ENCODE measurements at regions not wholly inside any gene's neighbourhood (a gene's known extent, or its start where the extent isn't known, plus 50 kb on each side); places are given as distances from the start of the nearest gene placed in this dataset.

DNA sequence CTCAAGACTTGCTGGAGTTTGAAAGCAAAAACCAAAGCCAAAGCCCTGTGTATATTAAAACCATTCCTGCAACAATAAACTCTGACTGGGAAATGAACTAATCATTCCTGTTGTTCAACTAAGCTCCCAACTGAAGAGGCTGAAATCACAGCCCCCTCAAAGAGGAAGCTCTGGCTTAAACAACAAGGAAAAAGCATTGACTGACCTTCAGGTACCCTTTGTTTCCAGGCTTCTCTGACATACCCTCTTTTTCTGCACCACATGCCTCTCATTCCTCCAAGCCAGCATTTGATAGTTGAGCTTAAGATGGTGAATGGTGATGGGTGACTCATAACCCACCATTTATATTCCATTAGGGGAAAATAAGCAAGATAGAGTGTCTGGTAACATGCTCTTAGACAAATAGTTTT lies 470.9 kb upstream of the SOX9 start:
- peaks cover 2% of the 10 kb centered on the region for H3K27me3 Mint-ChIP-seq (ENCODE audit: unreplicated experiment)
- H3K9me3 Mint-ChIP-seq (ENCODE audit: unreplicated experiment): peaks cover 1% of the 10 kb centered on the region
- H3K27ac Mint-ChIP-seq (ENCODE audit: unreplicated experiment): no peak overlapping the region
- TF ChIP-seq, protein P1, sequence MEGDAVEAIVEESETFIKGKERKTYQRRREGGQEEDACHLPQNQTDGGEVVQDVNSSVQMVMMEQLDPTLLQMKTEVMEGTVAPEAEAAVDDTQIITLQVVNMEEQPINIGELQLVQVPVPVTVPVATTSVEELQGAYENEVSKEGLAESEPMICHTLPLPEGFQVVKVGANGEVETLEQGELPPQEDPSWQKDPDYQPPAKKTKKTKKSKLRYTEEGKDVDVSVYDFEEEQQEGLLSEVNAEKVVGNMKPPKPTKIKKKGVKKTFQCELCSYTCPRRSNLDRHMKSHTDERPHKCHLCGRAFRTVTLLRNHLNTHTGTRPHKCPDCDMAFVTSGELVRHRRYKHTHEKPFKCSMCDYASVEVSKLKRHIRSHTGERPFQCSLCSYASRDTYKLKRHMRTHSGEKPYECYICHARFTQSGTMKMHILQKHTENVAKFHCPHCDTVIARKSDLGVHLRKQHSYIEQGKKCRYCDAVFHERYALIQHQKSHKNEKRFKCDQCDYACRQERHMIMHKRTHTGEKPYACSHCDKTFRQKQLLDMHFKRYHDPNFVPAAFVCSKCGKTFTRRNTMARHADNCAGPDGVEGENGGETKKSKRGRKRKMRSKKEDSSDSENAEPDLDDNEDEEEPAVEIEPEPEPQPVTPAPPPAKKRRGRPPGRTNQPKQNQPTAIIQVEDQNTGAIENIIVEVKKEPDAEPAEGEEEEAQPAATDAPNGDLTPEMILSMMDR (IDR thresholded peaks at IDR 0.05; ENCODE audit: partially characterized antibody, unreplicated experiment): no peak
- no peaks in the 10 kb centered on the region for H3K4me1 Mint-ChIP-seq (ENCODE audit: low read depth, unreplicated experiment)
- no peaks in the 10 kb centered on the region for H3K36me3 Mint-ChIP-seq (ENCODE audit: unreplicated experiment)
- no peak overlapping the region for H3K4me3 Mint-ChIP-seq (ENCODE audit: unreplicated experiment)
- no peak for DNase-seq

DNA sequence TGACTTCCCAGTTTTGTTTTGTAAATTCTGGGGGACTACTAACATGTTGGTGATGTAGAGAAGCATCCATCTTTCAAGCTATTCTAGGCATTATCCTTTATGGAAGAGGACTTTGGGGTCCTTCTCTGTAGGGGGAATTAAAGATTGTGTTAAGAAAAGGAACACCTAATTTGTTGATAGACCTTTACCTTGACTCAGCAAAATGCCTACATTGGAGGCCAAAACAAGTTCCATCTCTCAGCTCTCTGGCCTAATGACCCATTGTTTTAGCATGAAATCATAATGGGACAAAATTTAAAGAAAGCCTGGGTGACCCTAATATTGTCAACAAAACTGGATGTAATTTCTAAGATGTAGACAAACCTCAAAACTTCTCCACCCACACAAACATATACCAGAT lies 465.3 kb upstream of the SOX9 start:
- no peaks in the 10 kb centered on the region for H3K9me3 Mint-ChIP-seq (ENCODE audit: unreplicated experiment)
- H3K36me3 Mint-ChIP-seq (ENCODE audit: unreplicated experiment): no peaks in the 10 kb centered on the region
- no peak overlapping the region for H3K4me3 Mint-ChIP-seq (ENCODE audit: unreplicated experiment)
- TF ChIP-seq, protein P1 (IDR thresholded peaks at IDR 0.05; ENCODE audit: partially characterized antibody, unreplicated experiment): no peak
- H3K27me3 Mint-ChIP-seq (ENCODE audit: unreplicated experiment): no peaks in the 10 kb centered on the region
- no peaks in the 10 kb centered on the region for H3K4me1 Mint-ChIP-seq (ENCODE audit: low read depth, unreplicated experiment)
- H3K27ac Mint-ChIP-seq (ENCODE audit: unreplicated experiment): no peak overlapping the region
- DNase-seq: no peak

DNA sequence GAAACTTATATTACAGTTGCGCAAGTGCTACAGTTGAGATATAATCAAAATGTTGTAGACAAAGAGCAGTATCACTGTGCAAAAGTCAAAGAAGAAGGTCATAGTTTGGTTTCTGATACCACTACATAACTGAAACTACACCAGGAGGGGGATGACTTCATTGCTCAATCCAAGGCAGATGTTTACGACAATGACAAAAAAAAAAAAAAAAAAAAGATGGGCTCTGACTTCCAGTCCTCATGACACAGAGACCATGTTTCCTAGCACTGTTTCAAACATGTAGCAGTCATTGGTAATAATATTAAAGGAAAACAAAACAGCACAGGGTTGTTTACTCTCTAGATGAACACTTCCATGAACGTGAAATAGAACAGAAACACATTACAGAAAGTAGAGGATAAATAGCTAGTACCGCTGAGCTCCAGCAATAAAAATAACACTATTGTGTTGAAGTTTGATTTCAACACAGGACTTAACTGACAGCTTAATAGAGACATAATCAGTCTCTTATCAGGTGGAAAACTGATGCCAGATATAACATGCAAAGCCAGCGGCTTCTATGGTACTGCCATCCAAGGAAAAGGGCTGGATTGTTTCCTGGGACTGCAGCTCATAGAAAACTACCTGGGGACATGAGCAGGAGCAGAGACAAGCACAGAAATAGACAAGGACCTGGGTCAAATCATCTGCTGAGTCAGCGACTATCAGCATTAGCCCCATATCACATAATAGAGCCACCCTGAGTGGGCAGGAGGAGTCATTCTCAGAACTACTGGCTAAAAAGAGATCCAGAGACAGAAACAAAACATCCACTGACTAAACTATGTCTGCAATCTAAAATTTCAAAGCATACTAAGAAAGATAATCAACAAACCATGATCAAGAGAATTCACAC lies 463.6 kb upstream of the SOX9 start:
- no peaks in the 10 kb centered on the region for H3K27me3 Mint-ChIP-seq (ENCODE audit: unreplicated experiment)
- DNase-seq: no peak
- H3K4me1 Mint-ChIP-seq (ENCODE audit: low read depth, unreplicated experiment): no peaks in the 10 kb centered on the region
- no peak overlapping the region for H3K4me3 Mint-ChIP-seq (ENCODE audit: unreplicated experiment)
- no peaks in the 10 kb centered on the region for H3K36me3 Mint-ChIP-seq (ENCODE audit: unreplicated experiment)
- no peak overlapping the region for H3K27ac Mint-ChIP-seq (ENCODE audit: unreplicated experiment)
- H3K9me3 Mint-ChIP-seq (ENCODE audit: unreplicated experiment): no peaks in the 10 kb centered on the region
- TF ChIP-seq, protein P1 (IDR thresholded peaks at IDR 0.05; ENCODE audit: partially characterized antibody, unreplicated experiment): no peak

DNA sequence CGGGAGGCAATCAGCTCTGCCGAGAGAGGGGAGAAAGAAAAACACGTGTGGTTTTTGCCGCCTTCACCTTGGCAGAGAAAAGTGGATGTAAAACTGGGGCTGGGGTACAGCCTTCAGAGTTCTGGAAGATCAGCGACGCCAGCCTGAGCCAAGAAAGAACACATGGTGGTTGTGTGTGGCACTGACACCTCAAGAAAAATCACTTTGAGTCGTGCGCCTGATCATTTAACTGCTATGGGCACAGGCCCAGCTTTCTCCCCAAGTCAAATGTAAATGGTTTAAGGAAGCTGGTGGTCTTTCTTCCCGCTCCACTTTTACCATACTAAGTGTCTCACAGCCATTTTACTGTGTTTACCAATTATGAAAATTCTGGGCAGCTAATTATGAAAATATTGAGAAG lies 461.8 kb upstream of the SOX9 start:
- no peak for DNase-seq
- no peak overlapping the region for H3K4me3 Mint-ChIP-seq (ENCODE audit: unreplicated experiment)
- TF ChIP-seq, protein P1 (IDR thresholded peaks at IDR 0.05; ENCODE audit: partially characterized antibody, unreplicated experiment): no peak
- H3K9me3 Mint-ChIP-seq (ENCODE audit: unreplicated experiment): no peaks in the 10 kb centered on the region
- H3K36me3 Mint-ChIP-seq (ENCODE audit: unreplicated experiment): no peaks in the 10 kb centered on the region
- no peaks in the 10 kb centered on the region for H3K4me1 Mint-ChIP-seq (ENCODE audit: low read depth, unreplicated experiment)
- no peak overlapping the region for H3K27ac Mint-ChIP-seq (ENCODE audit: unreplicated experiment)
- H3K27me3 Mint-ChIP-seq (ENCODE audit: unreplicated experiment): no peaks in the 10 kb centered on the region

DNA sequence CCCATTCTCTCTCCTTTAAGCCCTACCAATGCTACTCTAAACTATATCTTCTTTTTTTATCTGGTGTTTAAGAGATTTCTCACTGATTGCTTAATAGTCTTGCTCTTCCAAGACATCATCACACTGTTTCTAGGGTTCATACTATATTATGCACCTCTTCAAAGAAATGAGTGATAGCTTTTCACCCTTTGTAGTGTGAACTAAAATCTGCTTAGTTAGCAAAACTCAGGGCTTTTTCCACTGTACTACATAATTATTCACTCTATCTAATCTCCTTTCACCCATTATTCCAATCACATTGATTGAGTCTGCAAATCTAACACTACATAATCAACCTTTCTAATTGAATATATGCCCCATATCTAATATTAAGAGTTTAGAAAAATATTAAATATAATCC lies 456.0 kb upstream of the SOX9 start:
- no peaks in the 10 kb centered on the region for H3K27me3 Mint-ChIP-seq (ENCODE audit: unreplicated experiment)

More for the DNA sequence above, 456.0 kb upstream of the SOX9 start:
- TF ChIP-seq, protein P1 (IDR thresholded peaks at IDR 0.05; ENCODE audit: partially characterized antibody, unreplicated experiment): no peak
- no peak overlapping the region for H3K27ac Mint-ChIP-seq (ENCODE audit: unreplicated experiment)
- H3K9me3 Mint-ChIP-seq (ENCODE audit: unreplicated experiment): no peaks in the 10 kb centered on the region
- DNase-seq: no peak
- no peaks in the 10 kb centered on the region for H3K36me3 Mint-ChIP-seq (ENCODE audit: unreplicated experiment)
- H3K4me3 Mint-ChIP-seq (ENCODE audit: unreplicated experiment): no peak overlapping the region
- no peaks in the 10 kb centered on the region for H3K4me1 Mint-ChIP-seq (ENCODE audit: low read depth, unreplicated experiment)

Data from glutamatergic neuron (in vitro differentiated cells).